Large intestine (tissue), 3 donors: ENCODE measurements at regions not wholly inside any gene's neighbourhood (a gene's known extent, or its start where the extent isn't known, plus 50 kb on each side); places are given as distances from the start of the nearest gene placed in this dataset.

Experiments
- DNase-seq, 2 donors: peaks; one replicate each; pipeline versions ENCODE4 v3.0.0 to v3.0.0-alpha.2; 2013
- H3K27ac ChIP-seq: one replicate; pipeline ENCODE4 v1.5.1; 2013; ENCODE audit warnings: low read length
- H3K27me3 ChIP-seq: 2 replicates; pipeline ENCODE4 v1.6.1; 2013; ENCODE audit warnings: low read length; ENCODE audit not compliant: control insufficient read depth, insufficient read depth
- H3K36me3 ChIP-seq: 2 replicates; pipeline ENCODE4 v1.6.1; 2013; ENCODE audit warnings: low read length; ENCODE audit not compliant: control insufficient read depth, insufficient read depth
- H3K4me1 ChIP-seq: one replicate; pipeline ENCODE4 v1.6.1; 2013; ENCODE audit warnings: low read length; ENCODE audit not compliant: control insufficient read depth, insufficient read depth
- H3K4me3 ChIP-seq: one replicate; pipeline ENCODE4 v1.5.1; 2013; ENCODE audit warnings: low read length
- H3K9me3 ChIP-seq: one replicate; pipeline ENCODE4 v1.6.1; 2013; ENCODE audit warnings: mild to moderate bottlenecking, low read depth, low read length, moderate library complexity; ENCODE audit not compliant: control insufficient read depth
- WGBS: methylation state at CpG from one replicate; pipeline ENCODE4 v1.1.5; 2013; ENCODE audit warnings: low lambda C conversion rate; ENCODE audit not compliant: insufficient coverage; 5-methylcytosine and 5-hydroxymethylcytosine counted together

DNA sequence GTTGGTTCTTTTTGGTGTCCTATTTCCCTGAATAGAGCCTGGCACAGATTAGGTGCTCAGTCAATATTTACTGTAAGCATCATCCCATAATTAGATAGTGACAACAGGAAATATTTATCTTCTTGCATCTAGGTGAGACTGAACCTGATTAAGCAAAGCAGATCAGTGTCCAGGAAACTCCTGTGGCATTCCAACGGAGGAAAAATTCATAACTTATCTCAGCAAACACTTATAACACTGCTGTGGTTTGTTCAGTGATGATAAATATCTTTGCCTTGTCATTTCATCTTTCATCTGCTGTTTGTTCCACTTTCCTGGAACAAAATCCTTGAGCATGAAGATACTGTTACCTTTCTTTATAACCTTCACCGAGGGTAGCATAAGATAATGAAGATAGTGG is 1160.3 kb upstream of the AUTS2 start:
- no peaks in the 10 kb centered on the region for H3K27me3 ChIP-seq
- H3K4me3 ChIP-seq = no peak overlapping the region
- no peaks in the 10 kb centered on the region for H3K36me3 ChIP-seq
- H3K27ac ChIP-seq = no peak overlapping the region
- DNase-seq = no peak
- no peaks in the 10 kb centered on the region for H3K9me3 ChIP-seq
- 14% methylated on average over 1 of the region's 2 CpGs for WGBS
- H3K4me1 ChIP-seq = no peaks in the 10 kb centered on the region

- no peaks in the 10 kb centered on the region for H3K4me1 ChIP-seq
- no peak overlapping the region for H3K27ac ChIP-seq
- no peaks in the 10 kb centered on the region for H3K27me3 ChIP-seq
- no peak overlapping the region for H3K4me3 ChIP-seq
- no peaks in the 10 kb centered on the region for H3K9me3 ChIP-seq
- no peak for DNase-seq
- no peaks in the 10 kb centered on the region for H3K36me3 ChIP-seq
Observed at GRCh38 chr7:68438811-68439210, 1159.5 kb upstream of the AUTS2 start.

GRCh38 chr7:68439897-68440296 is 1158.4 kb upstream of the AUTS2 start:
- no peaks in the 10 kb centered on the region for H3K4me1 ChIP-seq
- H3K36me3 ChIP-seq = no peaks in the 10 kb centered on the region
- no peak overlapping the region for H3K4me3 ChIP-seq
- WGBS = no CpG with 5 or more reads among the region's 1 CpG
- no peak overlapping the region for H3K27ac ChIP-seq
- H3K9me3 ChIP-seq = no peaks in the 10 kb centered on the region
- no peak for DNase-seq
- H3K27me3 ChIP-seq = no peaks in the 10 kb centered on the region

DNA sequence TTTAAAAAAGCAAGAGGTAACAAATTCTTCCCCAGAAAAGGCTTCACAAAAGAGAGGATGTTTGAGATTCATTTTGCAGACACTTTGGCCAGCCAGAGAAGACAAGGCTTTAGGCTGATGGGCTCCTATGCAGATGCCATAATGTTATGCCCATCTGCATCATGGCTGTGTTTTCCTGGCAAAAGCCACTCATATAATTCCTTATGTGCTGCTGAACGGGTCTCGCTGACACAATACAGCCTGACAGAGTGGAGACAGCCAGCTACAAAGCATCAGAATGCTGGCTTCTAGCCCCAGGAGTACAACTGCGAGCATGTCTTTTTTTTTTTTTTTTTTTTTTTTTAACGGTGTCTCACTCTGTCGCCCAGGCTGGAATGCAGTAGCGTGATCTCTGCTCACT is 1157.4 kb upstream of the AUTS2 start:
- Histone ChIP-seq H3K9me3 (no peaks in the 10 kb centered on the region), H3K4me1 (no peaks in the 10 kb centered on the region), H3K36me3 (no peaks in the 10 kb centered on the region), H3K4me3 (no peak overlapping the region), H3K27me3 (no peaks in the 10 kb centered on the region), H3K27ac (no peak overlapping the region)
- WGBS = no CpG with 5 or more reads among the region's 6 CpGs
- DNase-seq = no peak

- no peak for DNase-seq
- Histone ChIP-seq H3K27ac (no peak overlapping the region), H3K9me3 (no peaks in the 10 kb centered on the region), H3K27me3 (no peaks in the 10 kb centered on the region), H3K4me3 (no peak overlapping the region), H3K36me3 (no peaks in the 10 kb centered on the region), H3K4me1 (no peaks in the 10 kb centered on the region)
- WGBS = 87% methylated on average over 4 of the region's 8 CpGs
Observed at GRCh38 chr7:68441645-68442044, 1156.6 kb upstream of the AUTS2 start.

GRCh38 chr7:68442931-68443631 is 1155.2 kb upstream of the AUTS2 start:
- DNase-seq = no peak
- Histone ChIP-seq H3K27ac (no peak overlapping the region), H3K9me3 (no peaks in the 10 kb centered on the region), H3K27me3 (no peaks in the 10 kb centered on the region), H3K36me3 (no peaks in the 10 kb centered on the region), H3K4me3 (no peak overlapping the region), H3K4me1 (no peaks in the 10 kb centered on the region)
- no CpG with 5 or more reads among the region's 6 CpGs for WGBS

- Histone ChIP-seq H3K4me3 (no peak overlapping the region), H3K27ac (no peak overlapping the region), H3K36me3 (no peaks in the 10 kb centered on the region), H3K9me3 (no peaks in the 10 kb centered on the region), H3K27me3 (no peaks in the 10 kb centered on the region), H3K4me1 (no peaks in the 10 kb centered on the region)
- no peak for DNase-seq
- 95% methylated on average over 2 of the region's 2 CpGs for WGBS
Observed at GRCh38 chr7:68444042-68444441, 1154.2 kb upstream of the AUTS2 start.

DNA sequence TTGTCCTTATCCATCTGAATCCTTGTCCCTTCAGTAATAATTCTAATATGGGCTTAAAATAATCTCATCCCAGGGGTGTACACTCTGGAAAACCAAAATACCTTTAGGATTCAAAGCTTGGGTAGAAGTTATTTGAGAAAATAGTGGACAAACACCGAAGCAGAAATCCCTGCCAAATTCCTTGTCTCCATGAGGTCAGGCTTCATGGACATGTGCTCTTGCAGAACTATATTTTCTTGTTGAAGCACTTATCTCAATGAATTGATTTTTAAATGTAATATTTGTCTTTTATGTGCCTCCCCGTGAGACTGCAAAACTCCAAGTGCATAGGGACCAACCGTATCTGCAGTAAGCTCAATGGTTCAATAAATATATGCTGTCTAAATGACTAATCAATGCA is 1153.3 kb upstream of the AUTS2 start:
- H3K36me3 ChIP-seq = no peaks in the 10 kb centered on the region
- WGBS = no CpG with 5 or more reads among the region's 3 CpGs
- no peak for DNase-seq
- H3K4me3 ChIP-seq = no peak overlapping the region
- H3K9me3 ChIP-seq = no peaks in the 10 kb centered on the region
- H3K27me3 ChIP-seq = no peaks in the 10 kb centered on the region
- H3K4me1 ChIP-seq = no peaks in the 10 kb centered on the region
- no peak overlapping the region for H3K27ac ChIP-seq

DNA sequence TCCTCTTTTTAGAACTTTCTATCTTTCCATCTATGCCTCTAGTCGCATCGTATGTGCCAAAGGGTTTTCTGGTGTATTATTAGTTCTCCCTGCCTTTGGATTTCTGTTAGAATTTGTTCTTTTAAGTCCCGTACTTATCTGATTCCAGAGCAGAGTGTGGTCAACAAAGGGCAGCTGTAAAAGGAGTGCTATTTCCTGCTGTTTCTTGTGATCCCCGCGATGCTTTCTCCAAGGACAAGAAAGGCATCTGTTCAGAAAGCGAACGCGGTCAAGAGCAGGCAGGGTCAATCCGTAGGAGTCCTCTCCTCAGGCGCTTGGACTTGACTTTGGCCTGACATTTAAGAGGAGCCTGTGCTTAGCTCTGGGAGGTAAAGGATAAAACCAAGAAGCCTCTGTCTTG is 1152.1 kb upstream of the AUTS2 start:
- 55% methylated on average over 2 of the region's 10 CpGs for WGBS
- no peaks in the 10 kb centered on the region for H3K4me1 ChIP-seq
- H3K9me3 ChIP-seq = no peaks in the 10 kb centered on the region
- H3K36me3 ChIP-seq = no peaks in the 10 kb centered on the region
- no peak overlapping the region for H3K4me3 ChIP-seq
- no peaks in the 10 kb centered on the region for H3K27me3 ChIP-seq
- DNase-seq = no peak
- no peak overlapping the region for H3K27ac ChIP-seq

GRCh38 chr7:68449099-68449498 is 1149.2 kb upstream of the AUTS2 start:
- no peaks in the 10 kb centered on the region for H3K27me3 ChIP-seq
- no peaks in the 10 kb centered on the region for H3K9me3 ChIP-seq
- H3K27ac ChIP-seq = no peak overlapping the region
- no peaks in the 10 kb centered on the region for H3K36me3 ChIP-seq
- no peak overlapping the region for H3K4me3 ChIP-seq
- 94% methylated on average over 2 of the region's 2 CpGs for WGBS
- no peaks in the 10 kb centered on the region for H3K4me1 ChIP-seq
- DNase-seq = no peak

GRCh38 chr7:68449816-68450215 is 1148.5 kb upstream of the AUTS2 start:
- 100% methylated on average over 1 of the region's 5 CpGs for WGBS
- DNase-seq = no peak
- Histone ChIP-seq H3K36me3 (no peaks in the 10 kb centered on the region), H3K27ac (no peak overlapping the region), H3K4me1 (no peaks in the 10 kb centered on the region), H3K27me3 (no peaks in the 10 kb centered on the region), H3K9me3 (no peaks in the 10 kb centered on the region), H3K4me3 (no peak overlapping the region)
